Trophoblast cell (in vitro differentiated cells and primary cell): ENCODE measurements at regions not wholly inside any gene's neighbourhood (a gene's known extent, or its start where the extent isn't known, plus 50 kb on each side); places are given as distances from the start of the nearest gene placed in this dataset.

Source experiments
- DNase-seq, 2 donors: peaks; one replicate each; pipeline ENCODE4 v3.0.0-alpha.2; 2016
- H2AFZ ChIP-seq: 2 replicates; pipeline ENCODE4 v1.6.1; 2013; ENCODE audit warnings: low read length, moderate library complexity, mild to moderate bottlenecking; ENCODE audit not compliant: insufficient read depth, poor library complexity
- H2AK5ac ChIP-seq: 2 replicates; pipeline ENCODE4 v1.6.1; 2013; ENCODE audit warnings: mild to moderate bottlenecking, low read length
- H2BK120ac ChIP-seq: 2 replicates; pipeline ENCODE4 v1.6.1; 2013; ENCODE audit warnings: low read length, mild to moderate bottlenecking, moderate library complexity; ENCODE audit not compliant: insufficient read depth, poor library complexity
- H2BK12ac ChIP-seq: 2 replicates; pipeline ENCODE4 v1.6.1; 2013; ENCODE audit warnings: mild to moderate bottlenecking, low read length, moderate library complexity
- H2BK5ac ChIP-seq: 2 replicates; pipeline ENCODE4 v1.6.1; 2013; ENCODE audit warnings: low read length, low read depth, moderate library complexity, mild to moderate bottlenecking; ENCODE audit not compliant: poor library complexity
- H3K14ac ChIP-seq: 2 replicates; pipeline ENCODE4 v1.6.1; 2013; ENCODE audit warnings: mild to moderate bottlenecking, low read length
- H3K18ac ChIP-seq: 2 replicates; pipeline ENCODE4 v1.6.1; 2013; ENCODE audit warnings: mild to moderate bottlenecking, low read length
- H3K23ac ChIP-seq: 2 replicates; pipeline ENCODE4 v1.6.1; 2013; ENCODE audit warnings: low read length
- H3K27ac ChIP-seq: 2 replicates; pipeline ENCODE4 v1.5.1; 2013; ENCODE audit warnings: low read depth, mild to moderate bottlenecking, inconsistent platforms, low read length, moderate library complexity
- H3K27me3 ChIP-seq: 2 replicates; pipeline ENCODE4 v1.6.1; 2013; ENCODE audit warnings: inconsistent platforms, mild to moderate bottlenecking, low read length, moderate library complexity; ENCODE audit not compliant: insufficient read depth
- H3K36me3 ChIP-seq, 2 experiments: 1 replicate in 1 of 2; 2 replicates in 1 of 2; pipeline ENCODE4 v1.6.1; 2013; ENCODE audit warnings: low read length in 2 of 2, mild to moderate bottlenecking in 2 of 2, moderate library complexity in 1 of 2; ENCODE audit not compliant: insufficient read depth in 2 of 2, control insufficient read depth in 1 of 2
- H3K4ac ChIP-seq: 2 replicates; pipeline ENCODE4 v1.6.1; 2013; ENCODE audit warnings: low read depth, mild to moderate bottlenecking, low read length, moderate library complexity
- H3K4me1 ChIP-seq, 2 experiments: 1 replicate in 1 of 2; 2 replicates in 1 of 2; pipeline ENCODE4 v1.6.1; 2013; ENCODE audit warnings: low read length in 2 of 2, mild to moderate bottlenecking in 2 of 2, moderate library complexity in 1 of 2; ENCODE audit not compliant: insufficient read depth in 2 of 2, control insufficient read depth in 1 of 2
- H3K4me2 ChIP-seq: 2 replicates; pipeline ENCODE4 v1.6.1; 2013; ENCODE audit warnings: inconsistent platforms, mild to moderate bottlenecking, low read length, moderate library complexity
- H3K4me3 ChIP-seq: 2 replicates; pipeline ENCODE4 v1.5.1; 2013; ENCODE audit warnings: mild to moderate bottlenecking, low read depth, low read length, inconsistent platforms
- H3K79me1 ChIP-seq: one replicate; pipeline ENCODE4 v1.6.1; 2013; ENCODE audit warnings: low read length
- H3K79me2 ChIP-seq: 2 replicates; pipeline ENCODE4 v1.6.1; 2013; ENCODE audit warnings: low read length, mild to moderate bottlenecking; ENCODE audit not compliant: control insufficient read depth, insufficient read depth, poor library complexity
- H3K9ac ChIP-seq: 2 replicates; pipeline ENCODE4 v1.6.1; 2013; ENCODE audit warnings: mild to moderate bottlenecking, low read length
- H3K9me3 ChIP-seq: 2 replicates; pipeline ENCODE4 v1.6.1; 2013; ENCODE audit warnings: low read depth, mild to moderate bottlenecking, control low read depth, inconsistent platforms, low read length; ENCODE audit not compliant: insufficient read depth
- H4K12ac ChIP-seq: 2 replicates; pipeline ENCODE4 v1.6.1; 2013; ENCODE audit warnings: low read depth, mild to moderate bottlenecking, low read length, moderate library complexity
- H4K8ac ChIP-seq: 2 replicates; pipeline ENCODE4 v1.6.1; 2013; ENCODE audit warnings: low read depth, mild to moderate bottlenecking, low read length, moderate library complexity
- H4K91ac ChIP-seq: one replicate; pipeline ENCODE4 v1.6.1; 2013; ENCODE audit warnings: low read depth, mild to moderate bottlenecking, low read length, moderate library complexity
- WGBS: extraction: QIAGEN DNeasy Blood & Tissue Kit; methylation state at CpG from one replicate; pipeline ENCODE4 v1.1.7; 2013; ENCODE audit warnings: missing lambda C conversion rate; ENCODE audit not compliant: insufficient read length, insufficient coverage; ENCODE audit errors: extremely low coverage; 5-methylcytosine and 5-hydroxymethylcytosine counted together

GRCh38 chr11:70619591-70619990 lies 221.3 kb downstream of the CTTN start:
- H4K91ac ChIP-seq, result no peak overlapping the region
- no peak overlapping the region for H4K12ac ChIP-seq
- no peak overlapping the region for H3K23ac ChIP-seq
- H3K79me2 ChIP-seq, result no peaks in the 10 kb centered on the region
- H3K9ac ChIP-seq, result no peak overlapping the region
- no peak overlapping the region for H3K4ac ChIP-seq
- WGBS, result no CpG with 5 or more reads among the region's 7 CpGs
- DNase-seq, result no peak
- H4K8ac ChIP-seq, result no peak overlapping the region
- no peak overlapping the region for H3K4me3 ChIP-seq
- H3K27me3 ChIP-seq, result no peaks in the 10 kb centered on the region
- H3K27ac ChIP-seq, result no peak overlapping the region
- H2BK120ac ChIP-seq, result no peak overlapping the region
- H2AK5ac ChIP-seq, result no peak overlapping the region
- no peak overlapping the region for H3K4me2 ChIP-seq
- no peak overlapping the region for H2AFZ ChIP-seq
- H3K9me3 ChIP-seq, result peaks cover 6% of the 10 kb centered on the region
- peaks cover 7 to 9% of the 10 kb centered on the region in 2 experiments for H3K4me1 ChIP-seq
- H2BK5ac ChIP-seq, result no peak overlapping the region
- no peak overlapping the region for H3K18ac ChIP-seq
- no peak overlapping the region for H2BK12ac ChIP-seq
- H3K36me3 ChIP-seq, result no peaks in the 10 kb centered on the region
- no peak overlapping the region for H3K14ac ChIP-seq
- no peaks in the 10 kb centered on the region for H3K79me1 ChIP-seq

GRCh38 chr11:70620510-70621184 lies 222.3 kb downstream of the CTTN start:
- Histone ChIP-seq H2BK12ac (no peak overlapping the region), H3K27me3 (no peaks in the 10 kb centered on the region), H3K14ac (no peak overlapping the region), H3K4ac (no peak overlapping the region), H3K9ac (no peak overlapping the region), H3K79me2 (no peaks in the 10 kb centered on the region), H3K4me1 (peaks cover 7 to 11% of the 10 kb centered on the region in 2 experiments), H3K4me2 (no peak overlapping the region), H3K27ac (no peak overlapping the region), H4K12ac (no peak overlapping the region), H2AFZ (no peak overlapping the region), H3K4me3 (no peak overlapping the region), H2AK5ac (no peak overlapping the region), H2BK120ac (no peak overlapping the region), H4K8ac (no peak overlapping the region), H3K36me3 (no peaks in the 10 kb centered on the region), H3K23ac (no peak overlapping the region), H4K91ac (no peak overlapping the region), H2BK5ac (no peak overlapping the region), H3K79me1 (no peaks in the 10 kb centered on the region), H3K9me3 (peaks cover under 1% of the 10 kb centered on the region), H3K18ac (no peak overlapping the region)
- no peak for DNase-seq
- no CpG with 5 or more reads among the region's 12 CpGs for WGBS

GRCh38 chr11:70621241-70621640 lies 222.9 kb downstream of the CTTN start:
- H3K18ac ChIP-seq, result no peak overlapping the region
- H3K4me1 ChIP-seq, result peaks cover 7 to 11% of the 10 kb centered on the region in 2 experiments
- H2BK12ac ChIP-seq, result no peak overlapping the region
- no peaks in the 10 kb centered on the region for H3K79me2 ChIP-seq
- no peak overlapping the region for H3K27ac ChIP-seq
- no peak overlapping the region for H2BK120ac ChIP-seq
- DNase-seq, result no peak
- no peak overlapping the region for H2BK5ac ChIP-seq
- no peak overlapping the region for H4K8ac ChIP-seq
- no peaks in the 10 kb centered on the region for H3K36me3 ChIP-seq
- no peak overlapping the region for H4K91ac ChIP-seq
- no peak overlapping the region for H2AK5ac ChIP-seq
- no peak overlapping the region for H3K4ac ChIP-seq
- no peak overlapping the region for H3K23ac ChIP-seq
- no peaks in the 10 kb centered on the region for H3K9me3 ChIP-seq
- no peak overlapping the region for H3K9ac ChIP-seq
- no peak overlapping the region for H4K12ac ChIP-seq
- no peak overlapping the region for H2AFZ ChIP-seq
- no peak overlapping the region for H3K14ac ChIP-seq
- H3K4me3 ChIP-seq, result no peak overlapping the region
- no CpG with 5 or more reads among the region's 6 CpGs for WGBS
- no peaks in the 10 kb centered on the region for H3K79me1 ChIP-seq
- no peaks in the 10 kb centered on the region for H3K27me3 ChIP-seq
- no peak overlapping the region for H3K4me2 ChIP-seq

GRCh38 chr11:70622091-70622490 lies 223.8 kb downstream of the CTTN start:
- Histone ChIP-seq H2BK120ac (no peak overlapping the region), H2BK12ac (no peak overlapping the region), H4K8ac (no peak overlapping the region), H3K4ac (no peak overlapping the region), H3K27me3 (no peaks in the 10 kb centered on the region), H3K27ac (no peak overlapping the region), H2AFZ (no peak overlapping the region), H3K4me2 (no peak overlapping the region), H2AK5ac (no peak overlapping the region), H3K14ac (no peak overlapping the region), H4K12ac (no peak overlapping the region), H3K79me1 (no peaks in the 10 kb centered on the region), H3K9me3 (no peaks in the 10 kb centered on the region), H4K91ac (no peak overlapping the region), H3K79me2 (no peaks in the 10 kb centered on the region), H3K18ac (no peak overlapping the region), H2BK5ac (no peak overlapping the region), H3K36me3 (no peaks in the 10 kb centered on the region), H3K9ac (no peak overlapping the region), H3K23ac (no peak overlapping the region), H3K4me1 (peaks cover 3 to 7% of the 10 kb centered on the region in 2 experiments), H3K4me3 (no peak overlapping the region)
- WGBS, result no CpG with 5 or more reads among the region's 9 CpGs
- DNase-seq, result no peak
